SK-N-SH treated with all-trans-retinoic acid at 6 μM for 48 hours (cell line): ENCODE measurements at regions not wholly inside any gene's neighbourhood (a gene's known extent, or its start where the extent isn't known, plus 50 kb on each side); places are given as distances from the start of the nearest gene placed in this dataset.

ENCODE experiments used
- ATAC-seq: fragments of 200-7000 bp; cut with Tn5 transposase; 3 replicates; pipeline ENCODE4 v1.9.1; 2020; ENCODE audit warnings: mild to moderate bottlenecking, moderate library complexity
- BACH2 ChIP-seq: fragments of 250-450 bp; sonication (Bioruptor Pico); IDR thresholded peaks from 2 replicates; pipeline ENCODE4 v1.9.0; 2021; ENCODE audit warnings: mild to moderate bottlenecking, borderline replicate concordance
- CSDC2 ChIP-seq: fragments of 250-450 bp; sonication (Bioruptor Pico); IDR thresholded peaks from 2 replicates; pipeline ENCODE4 v1.5.0; 2020; ENCODE audit warnings: mild to moderate bottlenecking, moderate library complexity
- ESRRG ChIP-seq: fragments of 250-450 bp; sonication (Bioruptor Pico); IDR thresholded peaks from 2 replicates; pipeline ENCODE4 v1.6.1; 2021; ENCODE audit warnings: mild to moderate bottlenecking
- GLIS3 ChIP-seq: fragments of 250-450 bp; sonication (Bioruptor Pico); IDR thresholded peaks from 2 replicates; pipeline ENCODE4 v1.5.0; 2020; ENCODE audit warnings: mild to moderate bottlenecking, moderate library complexity
- OSR1 ChIP-seq: fragments of 250-450 bp; sonication (Bioruptor Pico); IDR thresholded peaks from 2 replicates; pipeline ENCODE4 v1.8.0; 2022; ENCODE audit warnings: moderate library complexity, mild to moderate bottlenecking, inconsistent platforms
- SNAI2 ChIP-seq: fragments of 250-450 bp; sonication (Bioruptor Pico); IDR thresholded peaks from 2 replicates; pipeline ENCODE4 v1.5.0; 2020; ENCODE audit warnings: mild to moderate bottlenecking, moderate library complexity
- TOX ChIP-seq: fragments of 250-450 bp; sonication (Bioruptor Pico); IDR thresholded peaks from 2 replicates; pipeline ENCODE4 v1.8.0; 2021; ENCODE audit warnings: mild to moderate bottlenecking, moderate library complexity, borderline replicate concordance
- ZFP3 ChIP-seq: fragments of 250-450 bp; sonication (Bioruptor Pico); IDR thresholded peaks from 2 replicates; pipeline ENCODE4 v1.5.0; 2020; ENCODE audit warnings: mild to moderate bottlenecking, moderate library complexity
- ZFP30 ChIP-seq: fragments of 450-650 bp; formaldehyde crosslinking; IDR thresholded peaks from 2 replicates; pipeline ENCODE4 v1.5.0; 2022; ENCODE audit warnings: mild to moderate bottlenecking, moderate library complexity
- ZNF70 ChIP-seq: fragments of 450-650 bp; formaldehyde crosslinking; IDR thresholded peaks from 2 replicates; pipeline ENCODE4 v1.5.0; 2020; ENCODE audit warnings: mild to moderate bottlenecking, moderate library complexity
- ZNF8 ChIP-seq: fragments of 450-650 bp; formaldehyde crosslinking; IDR thresholded peaks from 2 replicates; pipeline ENCODE4 v1.5.0; 2020; ENCODE audit warnings: mild to moderate bottlenecking, moderate library complexity
- TF ChIP-seq, protein P1 (sequence below): fragments of 250-450 bp; sonication (Bioruptor Pico); IDR thresholded peaks from 2 replicates; pipeline ENCODE4 v1.5.1; 2020; ENCODE audit warnings: low read depth, mild to moderate bottlenecking, moderate library complexity
- TF ChIP-seq, protein P2 (sequence below): fragments of 250-450 bp; sonication (Bioruptor Pico); IDR thresholded peaks from 2 replicates; pipeline ENCODE4 v1.8.0; 2020; ENCODE audit warnings: mild to moderate bottlenecking, moderate library complexity, borderline replicate concordance
- TF ChIP-seq, protein P3 (sequence below): fragments of 250-450 bp; sonication (Bioruptor Pico); IDR thresholded peaks from 2 replicates; pipeline ENCODE4 v1.5.1; 2021; ENCODE audit warnings: mild to moderate bottlenecking, moderate library complexity
- TF ChIP-seq, protein P4 (sequence below): fragments of 250-450 bp; sonication (Bioruptor Pico); IDR thresholded peaks from 2 replicates; pipeline ENCODE4 v1.5.0; 2020; ENCODE audit warnings: mild to moderate bottlenecking, moderate library complexity
- TF ChIP-seq, protein P5 (sequence below): fragments of 250-450 bp; sonication (Bioruptor Pico); IDR thresholded peaks from 2 replicates; pipeline ENCODE4 v1.8.0; 2021; ENCODE audit warnings: low read depth, mild to moderate bottlenecking, moderate library complexity, borderline replicate concordance

DNA sequence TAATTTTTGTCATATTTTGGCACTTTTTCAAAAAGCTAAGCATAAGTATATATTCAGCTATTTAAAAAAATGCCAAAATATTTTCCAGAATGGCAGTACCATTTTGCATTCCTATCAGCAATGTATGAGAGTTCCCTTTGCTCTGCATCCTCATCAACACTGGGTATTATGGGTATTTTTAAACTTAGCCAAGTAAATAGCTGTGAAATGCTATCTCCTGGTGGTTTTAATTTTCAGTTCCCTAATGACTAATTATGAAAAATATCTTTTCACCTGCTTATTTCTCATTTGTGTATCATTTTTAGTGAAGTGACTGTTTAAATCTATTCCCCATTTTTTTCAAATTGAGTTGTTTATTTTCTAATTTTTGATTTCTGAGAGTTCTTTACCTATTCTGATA, 199.7 kb upstream of the NECTIN3 start (continued):
- no peak for TF ChIP-seq SNAI2

GRCh38 chr3:110878692-110879091, 192.9 kb upstream of the NECTIN3 start:
- no peak for TF ChIP-seq SNAI2
- no peak for TF ChIP-seq ZNF8 (CRISPR knock-in tag)
- TF ChIP-seq, protein P1, sequence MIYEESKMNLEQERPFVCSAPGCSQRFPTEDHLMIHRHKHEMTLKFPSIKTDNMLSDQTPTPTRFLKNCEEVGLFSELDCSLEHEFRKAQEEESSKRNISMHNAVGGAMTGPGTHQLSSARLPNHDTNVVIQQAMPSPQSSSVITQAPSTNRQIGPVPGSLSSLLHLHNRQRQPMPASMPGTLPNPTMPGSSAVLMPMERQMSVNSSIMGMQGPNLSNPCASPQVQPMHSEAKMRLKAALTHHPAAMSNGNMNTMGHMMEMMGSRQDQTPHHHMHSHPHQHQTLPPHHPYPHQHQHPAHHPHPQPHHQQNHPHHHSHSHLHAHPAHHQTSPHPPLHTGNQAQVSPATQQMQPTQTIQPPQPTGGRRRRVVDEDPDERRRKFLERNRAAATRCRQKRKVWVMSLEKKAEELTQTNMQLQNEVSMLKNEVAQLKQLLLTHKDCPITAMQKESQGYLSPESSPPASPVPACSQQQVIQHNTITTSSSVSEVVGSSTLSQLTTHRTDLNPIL (CRISPR knock-in tag): no peak
- TF ChIP-seq, protein P2, sequence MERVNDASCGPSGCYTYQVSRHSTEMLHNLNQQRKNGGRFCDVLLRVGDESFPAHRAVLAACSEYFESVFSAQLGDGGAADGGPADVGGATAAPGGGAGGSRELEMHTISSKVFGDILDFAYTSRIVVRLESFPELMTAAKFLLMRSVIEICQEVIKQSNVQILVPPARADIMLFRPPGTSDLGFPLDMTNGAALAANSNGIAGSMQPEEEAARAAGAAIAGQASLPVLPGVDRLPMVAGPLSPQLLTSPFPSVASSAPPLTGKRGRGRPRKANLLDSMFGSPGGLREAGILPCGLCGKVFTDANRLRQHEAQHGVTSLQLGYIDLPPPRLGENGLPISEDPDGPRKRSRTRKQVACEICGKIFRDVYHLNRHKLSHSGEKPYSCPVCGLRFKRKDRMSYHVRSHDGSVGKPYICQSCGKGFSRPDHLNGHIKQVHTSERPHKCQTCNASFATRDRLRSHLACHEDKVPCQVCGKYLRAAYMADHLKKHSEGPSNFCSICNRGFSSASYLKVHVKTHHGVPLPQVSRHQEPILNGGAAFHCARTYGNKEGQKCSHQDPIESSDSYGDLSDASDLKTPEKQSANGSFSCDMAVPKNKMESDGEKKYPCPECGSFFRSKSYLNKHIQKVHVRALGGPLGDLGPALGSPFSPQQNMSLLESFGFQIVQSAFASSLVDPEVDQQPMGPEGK (CRISPR knock-in tag): no peak
- TF ChIP-seq, protein P3, sequence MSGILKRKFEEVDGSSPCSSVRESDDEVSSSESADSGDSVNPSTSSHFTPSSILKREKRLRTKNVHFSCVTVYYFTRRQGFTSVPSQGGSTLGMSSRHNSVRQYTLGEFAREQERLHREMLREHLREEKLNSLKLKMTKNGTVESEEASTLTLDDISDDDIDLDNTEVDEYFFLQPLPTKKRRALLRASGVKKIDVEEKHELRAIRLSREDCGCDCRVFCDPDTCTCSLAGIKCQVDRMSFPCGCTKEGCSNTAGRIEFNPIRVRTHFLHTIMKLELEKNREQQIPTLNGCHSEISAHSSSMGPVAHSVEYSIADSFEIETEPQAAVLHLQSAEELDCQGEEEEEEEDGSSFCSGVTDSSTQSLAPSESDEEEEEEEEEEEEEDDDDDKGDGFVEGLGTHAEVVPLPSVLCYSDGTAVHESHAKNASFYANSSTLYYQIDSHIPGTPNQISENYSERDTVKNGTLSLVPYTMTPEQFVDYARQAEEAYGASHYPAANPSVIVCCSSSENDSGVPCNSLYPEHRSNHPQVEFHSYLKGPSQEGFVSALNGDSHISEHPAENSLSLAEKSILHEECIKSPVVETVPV (CRISPR knock-in tag): no peak
- no peak for ATAC-seq

DNA sequence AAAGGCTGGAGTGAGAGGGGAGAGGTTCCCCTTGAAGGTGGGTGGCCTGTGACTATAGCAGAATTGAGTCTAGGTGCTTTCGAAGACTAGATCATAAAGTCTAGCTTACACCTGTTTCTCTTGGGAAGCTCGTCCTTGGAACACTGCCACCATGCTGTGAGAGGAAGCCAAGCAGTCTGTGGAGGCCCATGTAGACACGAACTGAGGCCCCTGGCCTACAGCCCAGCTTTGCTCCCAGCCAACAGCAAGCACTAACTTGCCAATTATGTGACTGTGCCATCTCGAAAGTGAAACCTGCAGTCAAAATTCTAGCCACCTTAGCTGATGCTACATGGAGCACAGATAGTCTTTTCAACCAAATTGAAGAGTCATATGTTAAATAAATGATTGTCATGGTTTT, 190.5 kb upstream of the NECTIN3 start:
- TF ChIP-seq, protein P3 (CRISPR knock-in tag): no peak
- TF ChIP-seq ESRRG (CRISPR knock-in tag) (no peak), ZNF70 (CRISPR knock-in tag) (no peak), TOX (CRISPR knock-in tag) (no peak), ZFP30 (CRISPR knock-in tag) (no peak), GLIS3 (CRISPR knock-in tag) (no peak), ZFP3 (no peak), CSDC2 (CRISPR knock-in tag) (no peak), ZNF8 (CRISPR knock-in tag) (no peak), BACH2 (CRISPR knock-in tag) (no peak), OSR1 (CRISPR knock-in tag) (no peak)
- TF ChIP-seq, protein P4, sequence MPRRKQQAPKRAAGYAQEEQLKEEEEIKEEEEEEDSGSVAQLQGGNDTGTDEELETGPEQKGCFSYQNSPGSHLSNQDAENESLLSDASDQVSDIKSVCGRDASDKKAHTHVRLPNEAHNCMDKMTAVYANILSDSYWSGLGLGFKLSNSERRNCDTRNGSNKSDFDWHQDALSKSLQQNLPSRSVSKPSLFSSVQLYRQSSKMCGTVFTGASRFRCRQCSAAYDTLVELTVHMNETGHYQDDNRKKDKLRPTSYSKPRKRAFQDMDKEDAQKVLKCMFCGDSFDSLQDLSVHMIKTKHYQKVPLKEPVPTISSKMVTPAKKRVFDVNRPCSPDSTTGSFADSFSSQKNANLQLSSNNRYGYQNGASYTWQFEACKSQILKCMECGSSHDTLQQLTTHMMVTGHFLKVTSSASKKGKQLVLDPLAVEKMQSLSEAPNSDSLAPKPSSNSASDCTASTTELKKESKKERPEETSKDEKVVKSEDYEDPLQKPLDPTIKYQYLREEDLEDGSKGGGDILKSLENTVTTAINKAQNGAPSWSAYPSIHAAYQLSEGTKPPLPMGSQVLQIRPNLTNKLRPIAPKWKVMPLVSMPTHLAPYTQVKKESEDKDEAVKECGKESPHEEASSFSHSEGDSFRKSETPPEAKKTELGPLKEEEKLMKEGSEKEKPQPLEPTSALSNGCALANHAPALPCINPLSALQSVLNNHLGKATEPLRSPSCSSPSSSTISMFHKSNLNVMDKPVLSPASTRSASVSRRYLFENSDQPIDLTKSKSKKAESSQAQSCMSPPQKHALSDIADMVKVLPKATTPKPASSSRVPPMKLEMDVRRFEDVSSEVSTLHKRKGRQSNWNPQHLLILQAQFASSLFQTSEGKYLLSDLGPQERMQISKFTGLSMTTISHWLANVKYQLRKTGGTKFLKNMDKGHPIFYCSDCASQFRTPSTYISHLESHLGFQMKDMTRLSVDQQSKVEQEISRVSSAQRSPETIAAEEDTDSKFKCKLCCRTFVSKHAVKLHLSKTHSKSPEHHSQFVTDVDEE (CRISPR knock-in tag): no peak
- TF ChIP-seq, protein P5, sequence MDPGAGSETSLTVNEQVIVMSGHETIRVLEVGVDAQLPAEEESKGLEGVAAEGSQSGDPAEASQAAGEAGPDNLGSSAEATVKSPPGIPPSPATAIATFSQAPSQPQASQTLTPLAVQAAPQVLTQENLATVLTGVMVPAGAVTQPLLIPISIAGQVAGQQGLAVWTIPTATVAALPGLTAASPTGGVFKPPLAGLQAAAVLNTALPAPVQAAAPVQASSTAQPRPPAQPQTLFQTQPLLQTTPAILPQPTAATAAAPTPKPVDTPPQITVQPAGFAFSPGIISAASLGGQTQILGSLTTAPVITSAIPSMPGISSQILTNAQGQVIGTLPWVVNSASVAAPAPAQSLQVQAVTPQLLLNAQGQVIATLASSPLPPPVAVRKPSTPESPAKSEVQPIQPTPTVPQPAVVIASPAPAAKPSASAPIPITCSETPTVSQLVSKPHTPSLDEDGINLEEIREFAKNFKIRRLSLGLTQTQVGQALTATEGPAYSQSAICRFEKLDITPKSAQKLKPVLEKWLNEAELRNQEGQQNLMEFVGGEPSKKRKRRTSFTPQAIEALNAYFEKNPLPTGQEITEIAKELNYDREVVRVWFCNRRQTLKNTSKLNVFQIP (CRISPR knock-in tag): no peak
- TF ChIP-seq, protein P2 (CRISPR knock-in tag): no peak
- ATAC-seq: peak; percentile 84
